ENCODE measurements at regions not wholly inside any gene's neighbourhood (a gene's known extent, or its start where the extent isn't known, plus 50 kb on each side); places are given as distances from the start of the nearest gene placed in this dataset.

DNA sequence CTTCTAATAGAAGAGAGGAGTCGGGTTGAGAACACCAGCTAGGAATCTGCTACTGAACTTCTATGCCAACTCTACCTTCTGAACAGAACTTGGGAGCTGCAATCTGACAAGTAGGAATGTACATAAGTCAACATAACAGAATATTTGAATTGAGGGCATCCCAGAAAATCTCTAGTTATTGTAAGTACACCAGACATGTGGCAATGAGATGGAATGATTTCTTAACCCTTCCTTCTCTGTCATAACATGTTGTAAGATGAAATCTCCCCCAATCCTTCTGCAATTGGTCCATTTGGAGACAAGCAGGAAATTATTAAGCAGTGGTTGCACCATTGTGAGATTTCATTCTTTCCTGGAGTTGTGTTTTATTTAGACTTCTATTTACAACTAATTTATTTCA, 68.7 kb upstream of the TMPO start:
- peak; percentile 52 for DNase-seq

- no peak for DNase-seq
These were observed 65.8 kb upstream of the TMPO start for GRCh38 chr12:98449584-98449983.

DNA sequence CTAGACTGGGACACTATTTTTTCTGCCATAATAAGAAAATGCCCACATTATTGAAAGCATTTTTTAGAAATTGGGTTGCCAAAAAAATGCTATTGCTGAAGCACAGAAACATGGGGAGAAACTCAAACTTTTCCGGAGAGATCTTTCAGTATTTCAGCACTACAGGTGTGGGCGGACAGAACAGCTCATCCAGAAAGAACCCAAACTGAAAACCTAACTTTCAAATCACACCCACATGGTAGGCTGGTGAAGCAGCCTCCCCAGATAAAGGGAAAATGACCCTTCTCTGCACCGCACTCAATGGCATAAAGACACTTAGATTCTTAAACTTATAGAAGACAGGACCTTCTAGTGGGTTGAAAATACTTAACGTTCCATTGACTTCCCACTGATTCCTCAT, 62.3 kb upstream of the TMPO start:
- DNase-seq, result no peak

DNA sequence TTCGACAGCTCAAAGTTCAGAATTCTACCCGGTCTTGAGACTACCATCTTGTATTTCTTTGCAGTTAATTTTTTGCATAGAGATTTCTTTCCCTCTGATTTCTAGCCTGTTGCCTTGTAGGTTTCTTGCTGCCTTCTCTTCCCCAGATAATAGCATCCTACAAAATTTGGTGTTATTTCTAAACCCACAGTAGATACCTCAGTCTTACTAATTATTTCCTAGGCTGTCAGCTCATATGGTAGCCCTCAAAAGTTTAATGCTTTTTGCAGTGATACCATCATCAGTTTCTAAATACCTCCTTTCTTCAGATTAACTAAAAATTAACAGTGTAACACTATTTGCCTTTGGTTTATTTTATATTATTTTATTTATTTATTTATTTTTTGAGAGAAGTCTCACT, 61.9 kb upstream of the TMPO start:
- no peak for DNase-seq

DNA sequence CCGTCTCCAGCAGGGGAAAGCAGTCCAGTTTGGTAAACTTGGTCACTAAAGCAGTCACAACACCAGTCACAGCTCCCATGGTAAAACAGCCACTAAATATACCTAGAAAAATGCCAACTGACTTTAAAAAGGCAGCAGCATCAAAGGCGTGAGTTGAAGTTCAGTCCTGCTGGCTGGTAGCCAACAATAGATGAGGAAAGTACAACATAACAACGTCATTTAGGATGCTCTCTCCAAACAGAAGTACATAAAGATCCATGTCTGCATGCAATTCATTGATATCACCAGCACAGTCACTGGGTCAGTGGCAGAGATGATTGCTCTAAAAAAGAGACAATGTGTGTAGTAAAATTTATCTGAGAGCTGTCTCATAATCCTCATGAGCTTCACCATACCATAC, 59.3 kb upstream of the TMPO start:
- DNase-seq, result no peak

- no peak for DNase-seq
These were observed 58.5 kb upstream of the TMPO start for GRCh38 chr12:98456576-98457573.

DNA sequence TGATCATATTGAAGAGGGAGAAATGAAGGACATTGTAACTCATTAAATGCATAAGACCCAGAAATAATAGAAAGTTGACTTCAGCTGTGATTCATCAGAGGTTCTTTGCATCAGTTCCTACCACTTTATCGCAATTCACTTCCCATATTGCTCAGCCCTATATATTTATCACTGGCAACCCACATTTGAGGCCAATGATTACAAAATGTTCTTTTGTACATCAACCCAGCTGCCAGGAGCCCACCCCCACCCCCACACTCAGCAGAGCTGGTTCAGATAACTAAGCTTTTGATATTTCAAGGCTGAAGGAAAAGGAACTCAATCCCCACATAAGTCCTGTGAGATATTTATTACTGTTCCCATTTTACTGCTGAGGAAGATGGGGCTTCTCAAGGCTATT, 51.2 kb upstream of the TMPO start:
- peak; percentile 90 for DNase-seq

GRCh38 chr12:98465505-98465904, 49.9 kb upstream of the TMPO start:
- DNase-seq, result no peak

All from MV-4-11 (cell line).